Naive B cell (primary cell): ENCODE measurements at regions not wholly inside any gene's neighbourhood (a gene's known extent, or its start where the extent isn't known, plus 50 kb on each side); places are given as distances from the start of the nearest gene placed in this dataset.
"Not testable (repeated sequence)": the region's sequence is repeated elsewhere in the genome, so short reads cannot be mapped to it uniquely, and the experiment has no call there.

ENCODE experiments used
- ATAC-seq, 2 donors: fragments of 150-1000 bp; cut with Tn5 transposase; 2 replicates each; pipeline ENCODE4 v1.10.0; 2021; ENCODE audit warnings: low read depth in 2 of 2, mild to moderate bottlenecking in 2 of 2, moderate library complexity in 2 of 2
- DNase-seq: peaks from one replicate; pipeline ENCODE4 v3.0.0; 2022
- H3K27ac Mint-ChIP-seq, 6 donors: one replicate each; pipeline ENCODE4 v1.8.0; 2020 to 2022; ENCODE audit warnings: mild to moderate bottlenecking in 6 of 6, mixed read lengths in 6 of 6, moderate library complexity in 5 of 6, inconsistent platforms in 2 of 6
- H3K27me3 Mint-ChIP-seq, 3 donors: one replicate each; pipeline ENCODE4 v1.8.0; 2021 to 2022; ENCODE audit warnings: mixed read lengths in 3 of 3, mild to moderate bottlenecking in 1 of 3
- H3K36me3 Mint-ChIP-seq, 2 donors: one replicate each; pipeline ENCODE4 v1.8.0; 2020 to 2022; ENCODE audit warnings: mixed read lengths in 2 of 2, inconsistent platforms in 1 of 2, mild to moderate bottlenecking in 1 of 2
- H3K4me1 Mint-ChIP-seq, 3 donors: one replicate each; pipeline ENCODE4 v1.8.0; 2020 to 2022; ENCODE audit warnings: mixed read lengths in 3 of 3, inconsistent platforms in 1 of 3, mild to moderate bottlenecking in 1 of 3, moderate library complexity in 1 of 3
- H3K4me3 Mint-ChIP-seq, 8 donors: one replicate each; pipeline ENCODE4 v1.8.0; 2020 to 2022; ENCODE audit warnings: mild to moderate bottlenecking in 8 of 8, mixed read lengths in 8 of 8, moderate library complexity in 8 of 8, inconsistent platforms in 2 of 8
- H3K9me3 Mint-ChIP-seq, 7 donors: one replicate each; pipeline ENCODE4 v1.8.0; 2020 to 2022; ENCODE audit warnings: mixed read lengths in 7 of 7, mild to moderate bottlenecking in 5 of 7, inconsistent platforms in 2 of 7, moderate library complexity in 1 of 7

DNA sequence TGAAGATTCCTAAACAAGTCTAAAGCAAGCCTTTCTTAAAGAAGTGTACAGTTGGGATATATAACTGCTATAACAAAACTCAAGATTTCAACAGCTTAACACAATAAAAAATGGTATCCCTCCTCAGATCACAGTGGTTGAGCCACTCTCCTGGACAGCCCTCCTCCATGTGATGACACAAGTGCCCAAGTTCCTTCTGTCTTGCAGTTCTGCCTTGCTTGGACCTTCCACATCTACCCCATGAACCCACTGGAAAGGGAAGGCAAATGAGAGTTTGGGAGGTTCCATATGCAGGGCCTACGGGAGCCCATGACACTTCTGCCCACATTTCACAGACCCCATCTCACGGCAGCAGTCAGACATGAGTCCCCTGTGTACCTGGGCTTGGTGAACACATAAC, 659.2 kb downstream of the UQCRFS1 start:
- H3K4me3 Mint-ChIP-seq = no peak overlapping the region
- DNase-seq (no peak), ATAC-seq (no peak)
- no peak overlapping the region for H3K27ac Mint-ChIP-seq
- H3K36me3 Mint-ChIP-seq = no peaks in the 10 kb centered on the region
- H3K9me3 Mint-ChIP-seq = peaks cover 0 to 9% (median 0%) of the 10 kb centered on the region in 7 donors
- no peaks in the 10 kb centered on the region for H3K4me1 Mint-ChIP-seq
- no peaks in the 10 kb centered on the region for H3K27me3 Mint-ChIP-seq

- DNase-seq (no peak), ATAC-seq (no peak)
- H3K9me3 Mint-ChIP-seq = peaks cover 0 to 9% (median 0%) of the 10 kb centered on the region in 7 donors
- H3K4me3 Mint-ChIP-seq = no peak overlapping the region
- no peaks in the 10 kb centered on the region for H3K4me1 Mint-ChIP-seq
- peak overlapping the region in 1 of 6 donors; percentile 14 for H3K27ac Mint-ChIP-seq
- H3K27me3 Mint-ChIP-seq = no peaks in the 10 kb centered on the region
- H3K36me3 Mint-ChIP-seq = no peaks in the 10 kb centered on the region
These were observed 659.9 kb downstream of the UQCRFS1 start for GRCh38 chr19:28553005-28553404.

- H3K27me3 Mint-ChIP-seq = peaks cover 0 to 10% (median 0%) of the 10 kb centered on the region in 3 donors
- H3K9me3 Mint-ChIP-seq = peaks cover 0 to 9% (median 0%) of the 10 kb centered on the region in 7 donors
- H3K4me1 Mint-ChIP-seq = no peaks in the 10 kb centered on the region
- no peak overlapping the region for H3K4me3 Mint-ChIP-seq
- DNase-seq (no peak), ATAC-seq (no peak)
- H3K27ac Mint-ChIP-seq = no peak overlapping the region
- H3K36me3 Mint-ChIP-seq = no peaks in the 10 kb centered on the region
These were observed 663.2 kb downstream of the UQCRFS1 start for GRCh38 chr19:28549680-28550277.

DNA sequence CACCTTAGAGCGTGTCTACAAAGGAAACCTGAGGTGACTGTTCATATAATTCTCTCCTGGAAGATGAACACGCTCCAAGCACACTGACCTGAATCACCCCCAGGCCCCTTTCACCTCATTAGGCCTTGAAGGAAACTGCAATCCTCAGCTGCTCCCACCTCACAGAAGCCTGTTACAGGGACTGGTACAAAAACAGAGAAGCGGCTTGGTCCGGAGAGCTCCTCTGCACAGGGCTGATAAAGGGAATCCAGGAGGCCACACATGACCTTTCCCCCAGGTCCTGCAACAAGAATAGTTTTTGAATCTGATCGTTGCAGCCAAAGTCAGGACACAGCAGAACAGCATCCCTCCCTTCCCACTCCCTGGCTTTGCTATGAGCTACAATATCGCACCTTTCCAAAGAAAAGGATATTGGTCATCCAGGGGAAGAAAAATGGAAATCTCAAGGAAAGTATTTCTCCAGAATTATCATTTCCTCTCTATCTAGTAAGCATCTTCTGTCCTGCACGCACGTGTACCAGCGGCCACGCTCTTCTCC, 666.7 kb downstream of the UQCRFS1 start:
- peaks cover 3 to 13% (median 7%) of the 10 kb centered on the region in 3 donors for H3K4me1 Mint-ChIP-seq
- DNase-seq = no peak
- H3K36me3 Mint-ChIP-seq = no peaks in the 10 kb centered on the region
- H3K9me3 Mint-ChIP-seq = no peaks in the 10 kb centered on the region
- no peak overlapping the region for H3K4me3 Mint-ChIP-seq
- no peak overlapping the region for H3K27ac Mint-ChIP-seq
- peaks cover 0 to 11% (median 0%) of the 10 kb centered on the region in 3 donors for H3K27me3 Mint-ChIP-seq
- ATAC-seq = no peak

GRCh38 chr19:28545397-28545796, 667.6 kb downstream of the UQCRFS1 start:
- not testable (repeated sequence) for H3K36me3 Mint-ChIP-seq, H3K27ac Mint-ChIP-seq, H3K4me3 Mint-ChIP-seq, ATAC-seq, H3K9me3 Mint-ChIP-seq, DNase-seq
- peaks cover 3 to 13% (median 7%) of the 10 kb centered on the region in 3 donors for H3K4me1 Mint-ChIP-seq
- peaks cover 0 to 11% (median 0%) of the 10 kb centered on the region in 3 donors for H3K27me3 Mint-ChIP-seq

- Mint-ChIP-seq H3K36me3 (no peaks in the 10 kb centered on the region), H3K27me3 (peaks cover 0 to 11% (median 0%) of the 10 kb centered on the region in 3 donors), H3K4me3 (no peak overlapping the region), H3K9me3 (peaks cover 0 to 2% (median 0%) of the 10 kb centered on the region in 7 donors), H3K4me1 (peaks cover 3 to 13% (median 7%) of the 10 kb centered on the region in 3 donors), H3K27ac (no peak overlapping the region)
- ATAC-seq (no peak), DNase-seq (no peak)
These were observed 668.3 kb downstream of the UQCRFS1 start for GRCh38 chr19:28544451-28545261.

DNA sequence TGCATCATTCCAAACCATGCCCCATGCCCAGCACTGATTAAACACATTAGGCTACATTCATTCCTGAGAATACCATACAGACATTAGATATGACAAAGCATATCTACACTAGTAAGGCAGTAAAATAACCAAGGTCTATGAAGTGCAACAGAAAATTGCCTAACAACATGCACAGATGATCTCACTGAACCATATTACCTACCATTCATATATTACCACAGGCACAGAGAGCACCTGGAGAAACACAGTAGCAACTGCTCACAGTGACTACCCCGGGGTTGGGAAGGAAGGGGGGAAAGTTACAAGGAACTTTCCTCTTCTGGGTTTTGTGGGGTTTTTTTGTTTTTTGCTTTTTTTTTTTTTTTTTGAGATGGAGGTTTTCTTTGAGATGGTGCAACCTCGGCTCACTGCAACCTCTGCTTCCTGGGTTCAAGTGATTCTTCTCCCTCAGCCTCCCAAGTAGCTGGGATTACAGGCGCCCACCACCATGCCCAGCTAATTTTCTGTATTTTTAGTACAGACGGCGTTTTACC, 669.6 kb downstream of the UQCRFS1 start:
- Mint-ChIP-seq H3K27me3 (peaks cover 0 to 11% (median 0%) of the 10 kb centered on the region in 3 donors), H3K36me3 (no peaks in the 10 kb centered on the region), H3K4me1 (peaks cover 3 to 13% (median 7%) of the 10 kb centered on the region in 3 donors), H3K9me3 (peaks cover 0 to 2% (median 0%) of the 10 kb centered on the region in 7 donors), H3K4me3 (peak overlapping the region in 1 of 8 donors; percentile 1), H3K27ac (peak overlapping the region in 2 of 6 donors; percentile 34 to 69)
- DNase-seq (peak; percentile 1), ATAC-seq (peak in 1 of 2 donors; percentile 16)

GRCh38 chr19:28542394-28543243, 670.3 kb downstream of the UQCRFS1 start:
- H3K27ac Mint-ChIP-seq = peak overlapping the region in 1 of 6 donors; percentile 34
- H3K9me3 Mint-ChIP-seq = peaks cover 0 to 8% (median 2%) of the 10 kb centered on the region in 7 donors
- ATAC-seq = peak in 1 of 2 donors; percentile 27
- H3K4me1 Mint-ChIP-seq = peaks cover 3 to 13% (median 7%) of the 10 kb centered on the region in 3 donors
- H3K36me3 Mint-ChIP-seq = no peaks in the 10 kb centered on the region
- peak; percentile 21 for DNase-seq
- peaks cover 0 to 11% (median 0%) of the 10 kb centered on the region in 3 donors for H3K27me3 Mint-ChIP-seq
- peak overlapping the region in 1 of 8 donors; percentile 1 for H3K4me3 Mint-ChIP-seq

DNA sequence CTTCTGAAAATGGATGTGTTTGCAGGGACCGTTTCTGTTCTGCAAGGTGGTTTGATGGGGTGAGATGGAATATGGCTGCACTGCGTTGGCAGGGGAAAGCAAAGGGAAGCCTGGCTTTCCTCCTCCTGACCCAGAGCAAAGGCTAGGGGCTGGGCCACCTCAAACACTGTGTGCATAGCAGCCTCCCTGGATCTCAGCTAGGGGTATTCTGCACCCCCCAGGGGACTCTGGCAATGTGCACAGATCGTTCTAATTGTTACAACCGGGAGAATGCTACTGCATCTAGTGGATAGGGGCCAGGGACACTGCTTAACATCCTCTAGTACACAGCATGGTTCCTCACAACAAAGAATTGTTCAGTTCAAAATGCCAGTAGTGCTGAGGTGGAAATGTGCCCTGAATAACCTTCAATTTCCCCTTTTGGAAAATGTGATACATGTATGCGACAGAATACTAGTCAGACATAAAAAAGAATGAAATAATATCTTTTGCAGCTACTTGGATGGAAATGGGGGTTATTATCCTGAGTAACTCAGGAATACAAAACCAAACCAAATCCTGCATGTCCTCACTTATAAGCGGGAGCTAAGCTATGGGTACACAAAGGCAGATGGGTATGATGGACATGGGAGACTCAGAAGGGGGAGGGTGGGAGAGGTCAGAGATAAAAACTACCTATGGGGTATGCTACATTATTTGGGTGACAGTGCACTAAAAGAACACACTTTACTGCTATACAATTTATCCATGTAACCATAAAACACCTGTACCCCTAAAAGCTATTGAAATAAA, 671.2 kb downstream of the UQCRFS1 start:
- H3K4me1 Mint-ChIP-seq = peaks cover 3 to 13% (median 7%) of the 10 kb centered on the region in 3 donors
- no peak for DNase-seq
- no peak overlapping the region for H3K4me3 Mint-ChIP-seq
- ATAC-seq = no peak
- H3K36me3 Mint-ChIP-seq = no peaks in the 10 kb centered on the region
- no peak overlapping the region for H3K27ac Mint-ChIP-seq
- peaks cover 0 to 16% (median 7%) of the 10 kb centered on the region in 7 donors for H3K9me3 Mint-ChIP-seq
- peaks cover 0 to 10% (median 0%) of the 10 kb centered on the region in 3 donors for H3K27me3 Mint-ChIP-seq

DNA sequence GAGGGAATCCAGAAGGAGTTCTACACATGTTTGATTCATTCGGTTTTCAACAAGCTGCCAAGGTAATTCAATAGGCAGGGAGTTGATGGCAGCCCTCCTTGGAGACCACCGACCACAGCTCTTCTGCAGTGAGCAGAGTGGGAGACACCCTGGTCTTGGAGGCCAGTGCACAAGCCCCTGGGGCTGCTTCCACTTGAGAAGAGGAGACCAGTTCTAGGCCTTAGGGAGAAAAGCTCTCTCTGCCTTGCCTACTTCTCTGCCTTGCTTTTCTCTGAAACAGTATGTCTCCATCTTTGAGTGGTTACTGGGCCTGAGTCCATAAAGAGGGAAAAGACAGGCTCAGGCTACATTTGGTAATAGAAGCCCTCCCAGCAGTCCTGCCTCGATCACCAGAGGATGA, 671.9 kb downstream of the UQCRFS1 start:
- H3K36me3 Mint-ChIP-seq = no peaks in the 10 kb centered on the region
- peaks cover 0 to 5% (median 0%) of the 10 kb centered on the region in 3 donors for H3K27me3 Mint-ChIP-seq
- ATAC-seq = no peak
- H3K9me3 Mint-ChIP-seq = peaks cover 0 to 23% (median 7%) of the 10 kb centered on the region in 7 donors
- no peak overlapping the region for H3K4me3 Mint-ChIP-seq
- H3K27ac Mint-ChIP-seq = no peak overlapping the region
- DNase-seq = no peak
- peaks cover 3 to 13% (median 7%) of the 10 kb centered on the region in 3 donors for H3K4me1 Mint-ChIP-seq

GRCh38 chr19:28540385-28540784, 672.6 kb downstream of the UQCRFS1 start:
- H3K4me3 Mint-ChIP-seq, H3K27ac Mint-ChIP-seq, DNase-seq, H3K36me3 Mint-ChIP-seq, H3K27me3 Mint-ChIP-seq, ATAC-seq: not testable (repeated sequence)
- peaks cover 3 to 13% (median 7%) of the 10 kb centered on the region in 3 donors for H3K4me1 Mint-ChIP-seq
- H3K9me3 Mint-ChIP-seq = peaks cover 3 to 28% (median 9%) of the 10 kb centered on the region in 7 donors

DNA sequence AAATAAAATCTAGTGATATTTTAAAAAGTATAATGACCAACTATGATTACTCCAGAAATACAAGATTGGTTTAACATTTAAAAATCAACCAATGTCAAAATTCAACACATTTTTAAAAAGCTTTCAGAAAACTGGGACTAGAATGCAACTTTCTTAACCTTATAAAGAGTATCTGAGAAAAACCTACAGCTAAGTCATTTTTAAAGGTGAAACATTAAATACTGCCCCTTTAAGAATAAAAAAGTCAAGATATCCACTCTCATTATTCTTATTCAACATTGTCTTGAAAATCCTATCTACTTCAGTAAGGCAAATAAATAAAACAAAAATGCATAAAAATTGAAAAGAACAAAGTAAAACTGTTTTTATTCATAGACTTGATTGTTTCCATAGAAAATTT, 673.2 kb downstream of the UQCRFS1 start:
- ATAC-seq (no peak), DNase-seq (no peak)
- Mint-ChIP-seq H3K9me3 (peaks cover 5 to 30% (median 9%) of the 10 kb centered on the region in 7 donors), H3K27ac (no peak overlapping the region), H3K4me3 (no peak overlapping the region), H3K36me3 (no peaks in the 10 kb centered on the region), H3K4me1 (peaks cover 3 to 13% (median 7%) of the 10 kb centered on the region in 3 donors), H3K27me3 (peaks cover 0 to under 1% (median 0%) of the 10 kb centered on the region in 3 donors)
